Rectal smooth muscle tissue (tissue), 1 donor: ENCODE measurements at regions not wholly inside any gene's neighbourhood (a gene's known extent, or its start where the extent isn't known, plus 50 kb on each side); places are given as distances from the start of the nearest gene placed in this dataset.

Source experiments
- H3K27ac ChIP-seq: one replicate; pipeline ENCODE4 v1.7.0; 2013; ENCODE audit warnings: low read depth, low read length, inconsistent platforms
- H3K27me3 ChIP-seq: one replicate; pipeline ENCODE4 v1.7.0; 2013; ENCODE audit warnings: low read length; ENCODE audit not compliant: control insufficient read depth, insufficient read depth
- H3K36me3 ChIP-seq: one replicate; pipeline ENCODE4 v1.7.0; 2013; ENCODE audit warnings: low read length; ENCODE audit not compliant: control insufficient read depth, insufficient read depth
- H3K4me1 ChIP-seq: one replicate; pipeline ENCODE4 v1.7.0; 2013; ENCODE audit warnings: low read length; ENCODE audit not compliant: control insufficient read depth, insufficient read depth
- H3K4me3 ChIP-seq: one replicate; pipeline ENCODE4 v1.7.0; 2013; ENCODE audit warnings: low read length
- H3K9ac ChIP-seq: one replicate; pipeline ENCODE4 v1.7.0; 2013; ENCODE audit warnings: low read length

GRCh38 chr3:106789276-106789675 lies 588.0 kb upstream of the CCDC54 start:
- Histone ChIP-seq H3K4me3 (no peak overlapping the region), H3K27me3 (no peaks in the 10 kb centered on the region), H3K9ac (no peak overlapping the region), H3K36me3 (no peaks in the 10 kb centered on the region), H3K4me1 (no peaks in the 10 kb centered on the region), H3K27ac (no peak overlapping the region)

- no peak overlapping the region for H3K27ac ChIP-seq
- no peak overlapping the region for H3K4me3 ChIP-seq
- no peaks in the 10 kb centered on the region for H3K36me3 ChIP-seq
- no peak overlapping the region for H3K9ac ChIP-seq
- no peaks in the 10 kb centered on the region for H3K27me3 ChIP-seq
- H3K4me1 ChIP-seq = no peaks in the 10 kb centered on the region
These were observed 584.5 kb upstream of the CCDC54 start for GRCh38 chr3:106792716-106793115.

- Histone ChIP-seq H3K4me3 (no peak overlapping the region), H3K4me1 (no peaks in the 10 kb centered on the region), H3K36me3 (no peaks in the 10 kb centered on the region), H3K9ac (no peak overlapping the region), H3K27ac (no peak overlapping the region), H3K27me3 (no peaks in the 10 kb centered on the region)
These were observed 582.8 kb upstream of the CCDC54 start for GRCh38 chr3:106794442-106794841.

GRCh38 chr3:106795553-106795952 lies 581.7 kb upstream of the CCDC54 start:
- Histone ChIP-seq H3K36me3 (no peaks in the 10 kb centered on the region), H3K4me1 (no peaks in the 10 kb centered on the region), H3K27ac (no peak overlapping the region), H3K9ac (no peak overlapping the region), H3K4me3 (no peak overlapping the region), H3K27me3 (no peaks in the 10 kb centered on the region)

- Histone ChIP-seq H3K4me3 (no peak overlapping the region), H3K27me3 (no peaks in the 10 kb centered on the region), H3K36me3 (no peaks in the 10 kb centered on the region), H3K9ac (no peak overlapping the region), H3K27ac (no peak overlapping the region), H3K4me1 (no peaks in the 10 kb centered on the region)
These were observed 579.8 kb upstream of the CCDC54 start for GRCh38 chr3:106797461-106797860.

GRCh38 chr3:106805625-106806024 lies 571.6 kb upstream of the CCDC54 start:
- peaks cover 2% of the 10 kb centered on the region for H3K4me1 ChIP-seq
- H3K9ac ChIP-seq = no peak overlapping the region
- no peaks in the 10 kb centered on the region for H3K36me3 ChIP-seq
- H3K27me3 ChIP-seq = no peaks in the 10 kb centered on the region
- H3K4me3 ChIP-seq = no peak overlapping the region
- H3K27ac ChIP-seq = no peak overlapping the region

GRCh38 chr3:106806964-106807363 lies 570.3 kb upstream of the CCDC54 start:
- Histone ChIP-seq H3K27ac (no peak overlapping the region), H3K36me3 (no peaks in the 10 kb centered on the region), H3K9ac (no peak overlapping the region), H3K4me1 (peaks cover 2% of the 10 kb centered on the region), H3K4me3 (no peak overlapping the region), H3K27me3 (no peaks in the 10 kb centered on the region)

GRCh38 chr3:106809041-106809440 lies 568.2 kb upstream of the CCDC54 start:
- Histone ChIP-seq H3K4me3 (no peak overlapping the region), H3K27ac (no peak overlapping the region), H3K4me1 (peaks cover 2% of the 10 kb centered on the region), H3K9ac (no peak overlapping the region), H3K27me3 (no peaks in the 10 kb centered on the region), H3K36me3 (no peaks in the 10 kb centered on the region)

GRCh38 chr3:106809623-106810299 lies 567.5 kb upstream of the CCDC54 start:
- Histone ChIP-seq H3K9ac (no peak overlapping the region), H3K27ac (no peak overlapping the region), H3K27me3 (no peaks in the 10 kb centered on the region), H3K36me3 (no peaks in the 10 kb centered on the region), H3K4me3 (no peak overlapping the region), H3K4me1 (peaks cover 2% of the 10 kb centered on the region)

- Histone ChIP-seq H3K4me1 (peaks cover 2% of the 10 kb centered on the region), H3K27me3 (no peaks in the 10 kb centered on the region), H3K27ac (no peak overlapping the region), H3K36me3 (no peaks in the 10 kb centered on the region), H3K4me3 (no peak overlapping the region), H3K9ac (no peak overlapping the region)
These were observed 566.9 kb upstream of the CCDC54 start for GRCh38 chr3:106810300-106810875.

- no peaks in the 10 kb centered on the region for H3K27me3 ChIP-seq
- peaks cover 2% of the 10 kb centered on the region for H3K4me1 ChIP-seq
- H3K36me3 ChIP-seq = no peaks in the 10 kb centered on the region
- no peak overlapping the region for H3K27ac ChIP-seq
- H3K4me3 ChIP-seq = no peak overlapping the region
- H3K9ac ChIP-seq = no peak overlapping the region
These were observed 565.9 kb upstream of the CCDC54 start for GRCh38 chr3:106811376-106811775.

- Histone ChIP-seq H3K4me3 (no peak overlapping the region), H3K9ac (no peak overlapping the region), H3K4me1 (peaks cover 2% of the 10 kb centered on the region), H3K27me3 (no peaks in the 10 kb centered on the region), H3K27ac (no peak overlapping the region), H3K36me3 (no peaks in the 10 kb centered on the region)
These were observed 563.5 kb upstream of the CCDC54 start for GRCh38 chr3:106813742-106814141.

- no peak overlapping the region for H3K9ac ChIP-seq
- H3K27ac ChIP-seq = no peak overlapping the region
- no peak overlapping the region for H3K4me3 ChIP-seq
- H3K27me3 ChIP-seq = no peaks in the 10 kb centered on the region
- H3K4me1 ChIP-seq = peaks cover 2% of the 10 kb centered on the region
- no peaks in the 10 kb centered on the region for H3K36me3 ChIP-seq
These were observed 563.0 kb upstream of the CCDC54 start for GRCh38 chr3:106814231-106814630.
